ENCODE measurements at regions not wholly inside any gene's neighbourhood (a gene's known extent, or its start where the extent isn't known, plus 50 kb on each side); places are given as distances from the start of the nearest gene placed in this dataset.
"Not testable (repeated sequence)": the region's sequence is repeated elsewhere in the genome, so short reads cannot be mapped to it uniquely, and the experiment has no call there.

DNA sequence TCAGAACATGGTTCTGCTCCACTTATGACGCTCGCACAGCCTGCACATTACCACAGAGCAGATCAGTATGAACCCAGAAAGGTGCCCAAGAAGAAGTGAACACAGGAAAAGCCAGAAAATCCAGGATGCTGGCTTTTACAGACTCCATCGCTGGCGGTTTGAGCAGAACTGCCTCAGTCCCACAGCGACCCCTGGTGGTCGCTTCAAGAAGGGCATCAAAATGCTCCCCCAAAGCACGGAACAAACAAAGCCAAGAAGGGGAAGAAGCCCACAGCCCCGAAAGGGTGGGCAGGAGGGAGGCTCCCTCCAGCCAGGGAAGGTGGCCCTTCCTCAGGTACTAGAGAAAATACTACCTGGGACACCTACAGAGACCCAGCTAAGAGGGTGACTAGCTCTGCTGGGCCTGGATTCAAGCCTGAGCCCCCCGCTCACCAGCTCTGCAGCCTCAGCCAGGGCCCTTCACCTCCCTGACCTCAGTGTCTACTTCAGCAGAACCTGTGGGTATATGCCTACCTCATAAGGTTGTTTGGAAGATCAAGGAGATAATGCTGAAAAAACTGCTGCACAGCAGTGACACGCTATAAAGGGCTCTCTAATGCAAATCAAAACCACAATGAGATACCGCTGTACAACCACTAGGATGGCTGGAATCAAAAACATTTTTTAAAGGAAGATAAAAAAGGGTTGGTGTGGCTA, 98.1 kb downstream of the NCOR2 start:
- DNase-seq: no peak
- intact Hi-C loops (cut with DNase I): loop anchor here (10.0 kb wide), 1 partner anchor 685 kb away; no protein-coding TSS in a partner anchor
- H3K4me3 ChIP-seq: no peak overlapping the region
- no peaks in the 10 kb centered on the region for H3K4me1 ChIP-seq
- TF ChIP-seq CTCF (IDR thresholded peaks at IDR 0.05): peak in 6 of 7 experiments; percentile 31 to 42 (median 34)
- no peak for TF ChIP-seq POLR2A (IDR thresholded peaks at IDR 0.05)
- peaks cover 0 to 10% (median 0%) of the 10 kb centered on the region in 3 donors for H3K9me3 ChIP-seq
- H3K27me3 ChIP-seq: no peaks in the 10 kb centered on the region
- H3K27ac ChIP-seq: no peak overlapping the region
- WGBS, 2 donors: 81 to 88% methylated on average over 11 of the region's 11 CpGs
- peaks cover 4 to 17% of the 10 kb centered on the region in 2 donors for H3K36me3 ChIP-seq (replicated peaks in 1 of 2; ENCODE audit: insufficient read depth in 1 of 2, low read depth in 2 of 2)
- no peak for ATAC-seq

DNA sequence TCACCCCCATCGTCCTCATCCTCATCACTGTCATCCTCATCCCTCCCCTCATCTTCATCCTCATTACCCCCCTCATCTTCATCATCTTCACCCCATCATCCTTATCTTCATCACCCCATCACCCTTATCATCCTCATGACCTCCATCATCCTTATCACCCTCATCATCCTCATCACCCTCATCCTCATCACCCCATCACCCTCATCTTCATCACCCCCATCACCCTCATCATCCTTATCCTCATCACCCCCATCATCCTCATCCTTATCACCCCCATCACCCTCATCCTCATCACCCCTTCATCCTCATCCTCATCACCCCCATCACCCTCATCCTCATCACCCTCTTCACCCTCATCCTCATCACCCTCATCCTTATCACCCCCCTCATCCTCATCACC, 99.9 kb downstream of the NCOR2 start:
- H3K9me3 ChIP-seq, DNase-seq, ATAC-seq, H3K27me3 ChIP-seq, H3K4me3 ChIP-seq, H3K27ac ChIP-seq, H3K4me1 ChIP-seq: not testable (repeated sequence)
- peaks cover 4 to 13% of the 10 kb centered on the region in 2 donors for H3K36me3 ChIP-seq (replicated peaks in 1 of 2; ENCODE audit: insufficient read depth in 1 of 2, low read depth in 2 of 2)
- intact Hi-C loops (cut with DNase I): loop anchor here (10.0 kb wide), 1 partner anchor 683 kb away; no protein-coding TSS in a partner anchor
- 71% methylated on average over 1 of the region's 1 CpG; no CpG with 5 or more reads in 1 of the 2 donors for WGBS, 2 donors

DNA sequence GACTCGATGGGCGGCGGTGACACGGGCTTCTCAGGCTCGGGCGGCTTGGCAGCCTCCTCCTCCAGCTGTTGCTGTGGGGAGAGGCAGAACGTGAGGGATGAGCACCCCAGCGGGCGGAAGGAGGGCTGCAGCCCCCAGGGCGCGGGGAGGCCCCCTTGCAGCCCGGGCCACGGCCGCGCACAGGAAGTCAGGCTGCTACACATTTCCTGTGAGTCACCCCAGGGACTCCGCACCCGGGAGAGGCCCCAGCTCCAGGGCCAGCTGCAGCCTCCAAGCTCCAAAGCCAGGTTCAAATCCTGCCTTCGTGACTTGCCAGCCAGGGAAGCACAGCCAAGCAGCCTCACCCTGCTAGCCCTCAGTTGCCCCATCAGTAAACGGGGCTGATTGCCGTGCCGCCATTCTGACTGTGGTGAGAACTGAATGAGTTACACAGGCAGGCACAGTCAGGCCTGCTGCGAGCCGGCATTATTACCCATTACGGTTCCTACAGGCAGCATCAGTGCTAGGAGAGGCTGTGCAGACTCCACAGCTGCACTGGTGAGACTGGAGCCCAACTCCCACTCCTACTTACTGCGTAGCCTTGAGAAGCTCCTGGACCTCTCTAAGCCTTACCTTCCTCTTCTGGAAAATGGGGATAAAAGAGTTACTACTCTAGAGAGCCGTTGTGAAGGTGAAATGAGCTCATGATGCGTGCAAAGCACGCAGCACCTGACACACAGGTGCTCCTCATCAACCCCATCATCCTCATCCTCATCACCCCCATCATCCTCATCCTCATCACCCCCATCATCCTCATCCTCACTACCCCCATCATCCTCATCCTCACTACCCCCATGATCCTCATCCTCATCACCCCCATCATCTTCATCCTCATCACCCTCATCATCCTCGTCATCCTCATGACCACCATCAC, 100.9 kb downstream of the NCOR2 start:
- intact Hi-C loops (cut with DNase I): loop anchor here (10.0 kb wide), 1 partner anchor 682 kb away; no protein-coding TSS in a partner anchor
- ATAC-seq (peak; percentile 18), DNase-seq (peak in 2 of 4 donors; percentile 34 to 53)
- no peak overlapping the region for H3K27ac ChIP-seq
- H3K27me3 ChIP-seq: no peaks in the 10 kb centered on the region
- no peaks in the 10 kb centered on the region for H3K9me3 ChIP-seq
- no peak overlapping the region for H3K4me3 ChIP-seq
- H3K36me3 ChIP-seq (replicated peaks in 1 of 2; ENCODE audit: insufficient read depth in 1 of 2, low read depth in 2 of 2): peaks cover 4 to 6% of the 10 kb centered on the region in 2 donors
- peaks cover 4% of the 10 kb centered on the region for H3K4me1 ChIP-seq
- WGBS, 2 donors: 76 to 97% methylated on average over 8 to 29 of the region's 29 CpGs
- TF ChIP-seq CTCF (IDR thresholded peaks at IDR 0.05) (no peak), POLR2A (IDR thresholded peaks at IDR 0.05) (no peak)

- no peak overlapping the region for H3K27ac ChIP-seq
- TF ChIP-seq POLR2A (IDR thresholded peaks at IDR 0.05) (no peak), CTCF (IDR thresholded peaks at IDR 0.05) (no peak)
- H3K36me3 ChIP-seq (replicated peaks in 1 of 2; ENCODE audit: insufficient read depth in 1 of 2, low read depth in 2 of 2): peaks cover 4 to 7% of the 10 kb centered on the region in 2 donors
- 83 to 89% methylated on average over 1 of the region's 1 CpG for WGBS, 2 donors
- intact Hi-C loops (cut with DNase I): loop anchor here (10.0 kb wide), 1 partner anchor 681 kb away; no protein-coding TSS in a partner anchor
- no peak overlapping the region for H3K4me3 ChIP-seq
- DNase-seq (no peak), ATAC-seq (no peak)
- H3K27me3 ChIP-seq: no peaks in the 10 kb centered on the region
- H3K9me3 ChIP-seq: no peaks in the 10 kb centered on the region
- peaks cover 4% of the 10 kb centered on the region for H3K4me1 ChIP-seq
Observed at GRCh38 chr12:124465473-124465872, 101.9 kb downstream of the NCOR2 start.

DNA sequence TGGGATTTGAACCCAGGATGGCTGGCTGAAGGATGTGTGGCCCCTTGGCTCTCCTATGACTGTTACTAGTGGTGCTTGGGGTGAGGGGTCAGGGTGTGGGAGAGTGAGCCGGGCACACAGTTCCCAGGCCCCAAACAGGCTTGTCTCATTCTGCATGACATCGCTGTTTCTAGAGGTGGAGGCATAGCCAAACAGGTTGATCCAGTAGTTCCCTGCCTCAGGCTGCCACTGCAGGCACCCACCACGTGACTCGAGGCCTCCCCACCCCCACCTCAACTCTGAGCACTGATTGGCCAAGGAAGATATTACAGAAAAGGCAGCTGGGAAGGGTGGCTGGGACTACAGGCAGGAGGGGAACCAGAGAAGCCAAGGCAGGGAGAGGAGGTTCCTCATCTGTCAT, 102.6 kb downstream of the NCOR2 start:
- Histone ChIP-seq H3K9me3 (no peaks in the 10 kb centered on the region), H3K36me3 (replicated peaks in 1 of 2; ENCODE audit: insufficient read depth in 1 of 2, low read depth in 2 of 2) (peaks cover 4 to 7% of the 10 kb centered on the region in 2 donors), H3K27me3 (no peaks in the 10 kb centered on the region), H3K27ac (no peak overlapping the region), H3K4me3 (no peak overlapping the region), H3K4me1 (peaks cover 4% of the 10 kb centered on the region)
- no peak for TF ChIP-seq POLR2A (IDR thresholded peaks at IDR 0.05)
- no peak for TF ChIP-seq CTCF (IDR thresholded peaks at IDR 0.05)
- WGBS, 2 donors: 97 to 100% methylated on average over 4 of the region's 4 CpGs
- intact Hi-C loops (cut with DNase I): loop anchor here (10.0 kb wide), 1 partner anchor 680 kb away; no protein-coding TSS in a partner anchor
- no peak for ATAC-seq
- DNase-seq: no peak
